Left lung (tissue), 4 donors: ENCODE measurements at regions not wholly inside any gene's neighbourhood (a gene's known extent, or its start where the extent isn't known, plus 50 kb on each side); places are given as distances from the start of the nearest gene placed in this dataset.
"Not testable (repeated sequence)": the region's sequence is repeated elsewhere in the genome, so short reads cannot be mapped to it uniquely, and the experiment has no call there.

Source experiments
- ATAC-seq: fragments of 200-7000 bp; cut with Tn5 transposase; one replicate; pipeline ENCODE4 v1.9.1; 2020; ENCODE audit warnings: moderate library complexity
- DNase-seq, 4 donors: peaks; one replicate each; pipeline ENCODE4 v3.0.0-alpha.2; 2013 to 2020
- H3K27ac ChIP-seq, 2 donors: fragments of 200-600 bp; sonication (generic) in 1 of 2; one replicate each; pipeline versions ENCODE4 v1.5.0 to v1.8.0; 2020 to 2021
- H3K27me3 ChIP-seq, 2 donors: fragments of 200-600 bp; sonication (generic) in 1 of 2; one replicate each; pipeline versions ENCODE4 v1.5.0 to v1.8.0; 2020 to 2021
- H3K36me3 ChIP-seq, 2 donors: fragments of 200-600 bp; sonication (generic) in 1 of 2; one replicate each; pipeline versions ENCODE4 v1.5.0 to v1.8.0; 2020 to 2021
- H3K4me1 ChIP-seq, 2 donors: fragments of 200-600 bp; one replicate each; pipeline ENCODE4 v1.8.0; 2021
- H3K4me3 ChIP-seq, 2 donors: fragments of 200-600 bp; sonication (generic) in 1 of 2; one replicate each; pipeline versions ENCODE4 v1.5.0 to v1.8.0; 2020 to 2021; ENCODE audit warnings: mild to moderate bottlenecking in 1 of 2
- H3K9me3 ChIP-seq, 2 donors: fragments of 200-600 bp; sonication (generic) in 1 of 2; one replicate each; pipeline versions ENCODE4 v1.5.0 to v1.8.0; 2020 to 2021
- intact Hi-C, 2 donors: fragments of 100-400 bp; cut with DNase I; formaldehyde crosslinking; loops; one replicate each; pipeline versions ENCODE4 v1.11.2 to v1.14.2; 2022
- TF ChIP-seq, protein P1 (sequence below), 2 donors: fragments of 200-600 bp; sonication (generic) in 1 of 2; IDR thresholded peaks; one replicate each; pipeline versions ENCODE4 v1.5.0 to v1.8.0; 2021; ENCODE audit warnings: antibody characterized with exemption in 2 of 2
- donor health status: DM: no; HTN: yes; CAD: no.
- donor health status: DM: no; HTN: no; CAD: no.

DNA sequence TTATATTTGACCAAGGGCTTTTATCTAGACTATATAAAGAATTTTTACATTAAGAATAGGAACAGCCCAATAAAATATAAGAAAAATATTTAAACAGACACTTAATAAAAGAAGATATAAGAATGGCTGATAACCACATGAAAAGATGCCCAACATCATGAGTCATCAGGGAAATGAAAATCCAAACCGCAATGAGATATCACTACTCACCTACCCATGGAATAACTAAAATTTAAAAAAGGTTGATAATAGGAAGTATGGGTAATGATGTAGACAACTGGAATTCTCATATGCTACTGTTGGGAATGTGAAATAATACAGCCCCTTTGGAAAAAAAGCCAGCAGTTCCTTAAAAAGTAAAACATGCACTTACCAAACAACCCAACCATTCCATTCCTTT lies 206.9 kb upstream of the PCSK5 start:
- Histone ChIP-seq H3K36me3 (no peaks in the 10 kb centered on the region), H3K27me3 (no peaks in the 10 kb centered on the region), H3K4me1 (no peaks in the 10 kb centered on the region), H3K9me3 (no peaks in the 10 kb centered on the region), H3K27ac (no peak overlapping the region), H3K4me3 (no peak overlapping the region)
- no peak for ATAC-seq
- TF ChIP-seq, protein P1, sequence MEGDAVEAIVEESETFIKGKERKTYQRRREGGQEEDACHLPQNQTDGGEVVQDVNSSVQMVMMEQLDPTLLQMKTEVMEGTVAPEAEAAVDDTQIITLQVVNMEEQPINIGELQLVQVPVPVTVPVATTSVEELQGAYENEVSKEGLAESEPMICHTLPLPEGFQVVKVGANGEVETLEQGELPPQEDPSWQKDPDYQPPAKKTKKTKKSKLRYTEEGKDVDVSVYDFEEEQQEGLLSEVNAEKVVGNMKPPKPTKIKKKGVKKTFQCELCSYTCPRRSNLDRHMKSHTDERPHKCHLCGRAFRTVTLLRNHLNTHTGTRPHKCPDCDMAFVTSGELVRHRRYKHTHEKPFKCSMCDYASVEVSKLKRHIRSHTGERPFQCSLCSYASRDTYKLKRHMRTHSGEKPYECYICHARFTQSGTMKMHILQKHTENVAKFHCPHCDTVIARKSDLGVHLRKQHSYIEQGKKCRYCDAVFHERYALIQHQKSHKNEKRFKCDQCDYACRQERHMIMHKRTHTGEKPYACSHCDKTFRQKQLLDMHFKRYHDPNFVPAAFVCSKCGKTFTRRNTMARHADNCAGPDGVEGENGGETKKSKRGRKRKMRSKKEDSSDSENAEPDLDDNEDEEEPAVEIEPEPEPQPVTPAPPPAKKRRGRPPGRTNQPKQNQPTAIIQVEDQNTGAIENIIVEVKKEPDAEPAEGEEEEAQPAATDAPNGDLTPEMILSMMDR (IDR thresholded peaks at IDR 0.05) = no peak
- intact Hi-C loops = no loop called here
- DNase-seq = no peak

DNA sequence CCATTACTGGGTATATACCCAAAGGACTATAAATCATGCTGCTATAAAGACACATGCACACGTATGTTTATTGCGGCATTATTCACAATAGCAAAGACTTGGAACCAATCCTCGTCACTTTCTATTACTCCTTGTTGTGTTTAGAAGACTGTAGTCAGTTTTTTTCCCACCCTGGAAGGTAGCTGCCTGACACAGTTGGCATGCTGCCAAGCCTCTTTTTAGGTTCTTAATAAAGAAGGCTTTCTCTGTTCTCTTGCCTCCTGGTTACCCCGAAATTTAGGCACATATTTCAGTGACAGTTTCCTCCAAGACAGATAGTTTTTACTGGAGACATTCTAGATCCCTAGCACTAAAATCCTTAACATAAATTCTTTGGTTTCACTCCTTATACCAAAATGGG lies 205.4 kb upstream of the PCSK5 start:
- Histone ChIP-seq H3K27ac (no peak overlapping the region), H3K36me3 (no peaks in the 10 kb centered on the region), H3K4me3 (no peak overlapping the region), H3K4me1 (no peaks in the 10 kb centered on the region), H3K9me3 (no peaks in the 10 kb centered on the region), H3K27me3 (no peaks in the 10 kb centered on the region)
- intact Hi-C loops = no loop called here
- DNase-seq (no peak), ATAC-seq (no peak)
- TF ChIP-seq, protein P1 (IDR thresholded peaks at IDR 0.05) = no peak

DNA sequence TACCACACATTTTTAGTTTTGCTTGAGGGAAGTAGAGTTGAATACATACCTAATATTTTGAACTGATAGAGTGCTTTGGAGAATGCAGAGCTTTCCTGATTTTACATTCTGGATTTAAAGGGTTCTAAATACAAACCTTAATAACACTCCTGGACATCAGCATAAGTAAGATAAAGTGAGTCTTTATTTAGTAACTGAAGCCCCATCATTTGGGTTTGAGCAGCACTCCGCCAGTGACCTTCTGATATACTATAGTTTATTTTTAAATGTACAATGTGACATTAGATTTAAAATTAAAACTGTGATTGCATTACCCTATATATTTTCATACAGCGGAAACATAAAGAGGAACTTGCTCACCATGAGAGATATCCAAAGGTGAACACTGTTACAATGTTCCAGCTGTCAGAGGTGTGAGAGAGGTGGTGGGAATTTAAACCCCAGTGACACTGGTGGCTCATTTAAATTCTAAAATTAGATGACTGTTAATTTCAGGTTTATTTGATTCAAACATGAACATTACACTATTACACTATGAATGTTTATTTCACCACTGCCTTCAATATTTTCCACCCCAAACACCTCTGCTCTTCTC lies 203.0 kb upstream of the PCSK5 start:
- intact Hi-C loops = no loop called here
- DNase-seq = no peak
- H3K27ac ChIP-seq = no peak overlapping the region
- H3K36me3 ChIP-seq = no peaks in the 10 kb centered on the region
- TF ChIP-seq, protein P1 (IDR thresholded peaks at IDR 0.05) = no peak
- no peaks in the 10 kb centered on the region for H3K4me1 ChIP-seq
- no peaks in the 10 kb centered on the region for H3K9me3 ChIP-seq
- H3K27me3 ChIP-seq = no peaks in the 10 kb centered on the region
- H3K4me3 ChIP-seq = no peak overlapping the region
- no peak for ATAC-seq

DNA sequence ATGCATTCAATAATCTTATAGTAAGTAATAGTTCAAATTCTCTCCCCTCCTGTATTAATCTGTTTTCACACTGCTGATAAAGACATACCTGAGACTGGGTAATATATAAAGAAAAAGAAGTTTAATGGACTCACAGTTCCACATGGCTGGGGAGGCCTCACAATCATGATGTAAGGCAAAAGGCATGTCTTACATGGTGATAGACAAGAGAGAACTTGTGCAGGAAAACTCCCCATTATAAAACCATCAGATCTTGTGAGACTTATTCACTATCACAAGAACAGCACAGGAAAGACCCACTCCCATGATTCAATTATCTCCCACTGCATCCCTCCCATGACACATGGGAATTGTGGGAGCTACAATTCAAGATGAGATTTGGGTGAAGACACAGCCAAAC lies 199.9 kb upstream of the PCSK5 start:
- H3K4me1 ChIP-seq, H3K4me3 ChIP-seq, ATAC-seq, H3K9me3 ChIP-seq, H3K27ac ChIP-seq, DNase-seq, H3K27me3 ChIP-seq, H3K36me3 ChIP-seq, intact Hi-C loops: not testable (repeated sequence)

DNA sequence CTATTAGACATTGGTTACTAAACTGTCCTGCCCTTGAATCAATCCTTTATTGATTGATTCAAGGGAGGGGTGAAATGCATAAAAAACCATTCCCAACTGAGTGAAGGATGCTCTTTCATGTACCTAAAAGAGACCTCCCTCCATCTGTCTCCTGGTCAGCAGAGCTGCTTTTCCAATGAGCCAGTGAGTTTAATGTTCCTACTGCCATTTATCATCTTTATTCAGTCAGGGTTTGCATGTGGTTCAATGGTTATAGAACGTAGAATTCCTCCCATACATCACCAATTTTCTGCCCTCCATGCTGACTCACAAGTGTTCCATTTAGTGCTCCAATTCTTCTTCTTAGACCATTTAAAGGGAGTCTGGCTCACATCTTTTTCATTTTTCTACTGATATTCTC lies 199.1 kb upstream of the PCSK5 start:
- DNase-seq (no peak), ATAC-seq (no peak)
- Histone ChIP-seq H3K4me1 (no peaks in the 10 kb centered on the region), H3K27me3 (no peaks in the 10 kb centered on the region), H3K4me3 (no peak overlapping the region), H3K27ac (no peak overlapping the region), H3K36me3 (no peaks in the 10 kb centered on the region), H3K9me3 (no peaks in the 10 kb centered on the region)
- TF ChIP-seq, protein P1 (IDR thresholded peaks at IDR 0.05) = no peak
- intact Hi-C loops = no loop called here

DNA sequence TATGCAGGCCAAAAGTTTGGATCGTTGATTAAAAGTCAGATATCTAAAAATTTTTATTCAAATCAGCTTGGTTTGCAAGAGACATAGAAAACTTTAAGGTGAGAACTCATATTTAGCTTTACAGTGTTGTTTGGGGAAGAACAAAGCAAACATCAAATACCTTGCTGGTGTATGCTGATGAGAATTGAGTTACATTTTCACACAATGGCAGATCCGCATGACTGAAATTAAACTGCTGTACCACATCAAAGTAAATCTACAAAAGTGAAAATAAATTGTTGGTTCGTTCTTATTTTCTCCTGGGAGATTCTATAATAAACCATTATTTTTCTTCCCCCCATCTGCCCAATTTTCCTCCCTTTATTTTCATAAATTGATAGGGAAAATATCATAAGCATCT lies 198.2 kb upstream of the PCSK5 start:
- ATAC-seq = no peak
- no peak overlapping the region for H3K27ac ChIP-seq
- no peaks in the 10 kb centered on the region for H3K36me3 ChIP-seq
- intact Hi-C loops = no loop called here
- DNase-seq = no peak
- TF ChIP-seq, protein P1 (IDR thresholded peaks at IDR 0.05) = no peak
- no peaks in the 10 kb centered on the region for H3K4me1 ChIP-seq
- H3K4me3 ChIP-seq = no peak overlapping the region
- no peaks in the 10 kb centered on the region for H3K27me3 ChIP-seq
- H3K9me3 ChIP-seq = no peaks in the 10 kb centered on the region
